HG02763 (cell line): ENCODE measurements at regions not wholly inside any gene's neighbourhood (a gene's known extent, or its start where the extent isn't known, plus 50 kb on each side); places are given as distances from the start of the nearest gene placed in this dataset.

Experiments used
- ATAC-seq: cut with Tn5 transposase; IDR thresholded peaks from one replicate; pipeline ENCODE4 v1.9.1; 2021; ENCODE audit warnings: mild to moderate bottlenecking, moderate library complexity; ENCODE audit not compliant: unreplicated experiment

DNA sequence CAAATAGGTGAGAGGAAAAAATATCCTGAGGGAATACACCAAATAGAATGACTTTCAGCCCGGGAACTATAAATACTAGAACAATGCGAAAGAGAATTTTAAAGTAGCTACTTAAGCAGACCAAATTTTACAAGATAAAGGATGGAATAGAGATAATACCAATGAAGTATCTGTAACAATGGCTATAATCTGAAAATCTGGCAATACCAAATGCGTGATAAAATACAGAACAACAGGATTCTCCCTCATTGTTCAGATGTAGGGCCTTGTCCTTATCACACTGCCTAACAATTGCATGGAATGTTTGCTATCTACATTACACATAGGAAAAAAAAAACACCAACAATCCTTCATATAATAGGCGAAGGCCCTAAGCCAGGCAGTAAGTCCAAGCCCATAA is 815.4 kb upstream of the MDGA2 start:
- no peak for ATAC-seq

DNA sequence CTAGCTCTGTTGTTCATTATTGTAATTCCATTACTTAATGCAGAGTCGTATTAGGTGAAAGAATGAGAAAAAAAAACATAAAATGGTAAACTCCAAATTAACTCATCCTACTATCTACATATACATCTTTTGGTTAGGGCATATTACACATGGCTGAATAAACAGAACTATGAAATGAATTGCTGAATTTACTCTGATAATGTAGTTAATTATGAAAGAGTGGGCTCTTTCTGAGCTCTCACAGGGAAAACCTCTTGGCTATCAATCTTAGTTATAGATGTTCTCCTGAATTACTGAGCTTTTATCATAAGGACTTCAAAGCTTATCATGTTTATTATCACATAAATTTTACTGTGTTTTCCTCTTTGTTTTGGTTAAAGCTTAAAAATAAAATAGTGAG is 798.5 kb upstream of the MDGA2 start:
- no peak for ATAC-seq

DNA sequence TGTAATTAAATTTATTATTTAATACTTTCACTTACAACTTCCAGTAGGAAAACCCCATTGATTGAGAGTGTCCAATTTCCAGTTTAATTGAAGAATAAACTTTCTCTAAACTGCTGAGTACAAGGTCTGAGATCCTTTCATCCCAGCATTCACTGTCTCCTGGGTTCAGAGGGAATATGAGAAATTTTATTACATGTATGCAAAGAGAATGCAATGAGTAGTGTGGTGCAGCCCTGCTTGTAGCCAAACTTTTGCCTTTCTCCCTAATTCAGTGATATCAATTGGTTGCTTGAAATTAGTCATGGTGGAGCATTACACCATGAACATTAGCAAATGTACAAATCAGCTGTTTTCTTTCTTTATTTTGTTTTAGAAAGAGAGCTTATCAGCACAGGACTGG is 780.6 kb upstream of the MDGA2 start:
- ATAC-seq = no peak

DNA sequence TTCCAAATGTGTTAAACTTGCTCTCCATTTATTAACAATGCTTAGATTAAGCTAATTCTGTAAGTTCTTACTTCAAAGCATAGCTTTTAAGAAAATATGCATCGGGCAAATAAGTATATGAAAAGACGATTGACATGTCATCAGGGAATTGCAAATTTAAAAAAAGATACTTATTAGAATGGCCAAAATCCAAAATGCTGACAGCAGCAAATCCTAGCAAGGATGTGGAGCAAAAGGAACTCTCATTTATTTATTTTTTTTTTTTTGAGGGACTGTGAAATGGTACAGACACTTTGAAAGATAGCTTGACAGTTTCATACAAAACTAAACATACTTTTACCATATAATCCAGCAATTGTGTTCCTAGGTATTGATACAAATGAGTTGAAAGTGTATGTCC is 779.5 kb upstream of the MDGA2 start:
- ATAC-seq = no peak

DNA sequence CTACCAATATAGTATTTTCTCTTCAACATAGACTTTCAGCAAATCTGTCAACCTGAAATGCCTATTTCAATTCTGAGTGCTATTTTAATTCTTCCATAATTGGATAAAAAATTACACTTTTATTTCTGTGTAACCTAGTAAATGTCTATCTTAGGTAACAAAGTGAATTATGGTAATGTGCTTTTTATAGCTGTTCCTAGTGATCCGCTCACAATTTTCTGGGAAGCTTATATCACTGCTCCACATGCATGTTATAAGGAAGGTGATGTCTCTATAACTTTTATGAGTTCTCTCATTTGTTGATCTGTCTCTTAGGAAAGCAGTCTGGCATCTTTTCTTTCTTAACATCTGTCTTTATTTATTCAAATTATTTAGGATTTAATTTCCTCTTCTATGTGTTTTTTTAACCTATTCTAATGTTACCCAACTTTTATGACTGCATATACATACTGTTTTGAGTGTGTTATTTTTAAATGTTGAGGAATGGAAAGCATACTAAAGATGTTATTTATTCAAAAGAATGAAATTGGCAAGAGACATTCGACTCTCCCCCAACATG is 777.1 kb upstream of the MDGA2 start:
- ATAC-seq = no peak

DNA sequence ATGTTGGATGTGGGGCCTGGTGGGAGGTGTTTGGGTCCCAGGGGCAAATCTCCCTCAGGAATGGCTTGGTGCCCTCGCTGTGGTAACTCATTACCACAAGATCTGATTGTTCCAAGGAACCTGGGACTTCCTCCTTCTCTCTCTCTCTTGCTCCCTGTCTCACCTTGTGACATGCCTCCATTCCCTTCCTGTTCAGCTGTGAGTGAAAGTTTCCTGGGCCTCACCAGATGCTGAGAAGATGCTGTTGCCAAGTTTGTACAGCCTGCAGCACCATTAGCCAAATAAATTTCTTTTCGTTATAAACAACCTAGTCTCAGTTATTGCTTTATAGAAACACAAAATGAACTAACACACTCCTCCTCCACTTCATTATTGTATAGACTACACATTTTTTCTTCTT is 759.8 kb upstream of the MDGA2 start:
- ATAC-seq = no peak

DNA sequence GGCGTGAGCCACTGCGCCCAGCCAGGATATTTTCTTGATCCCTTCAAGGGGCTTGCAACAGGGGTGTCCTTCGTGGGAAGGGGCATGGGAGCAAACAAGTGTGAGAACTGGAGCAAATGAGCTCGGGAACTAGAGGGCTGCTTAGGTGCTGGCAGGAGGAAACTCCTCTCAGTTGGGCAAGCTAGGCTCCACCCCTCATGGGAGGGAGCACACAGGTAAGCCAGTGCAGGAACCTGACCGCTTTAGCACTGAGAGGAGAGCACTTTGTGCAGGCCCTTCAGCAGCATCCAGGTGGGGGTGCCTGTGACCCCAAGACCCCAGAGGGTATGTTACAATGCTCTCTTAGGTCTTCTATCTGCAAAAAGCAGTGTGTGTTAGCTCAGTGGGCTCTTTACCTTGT is 755.4 kb upstream of the MDGA2 start:
- no peak for ATAC-seq

DNA sequence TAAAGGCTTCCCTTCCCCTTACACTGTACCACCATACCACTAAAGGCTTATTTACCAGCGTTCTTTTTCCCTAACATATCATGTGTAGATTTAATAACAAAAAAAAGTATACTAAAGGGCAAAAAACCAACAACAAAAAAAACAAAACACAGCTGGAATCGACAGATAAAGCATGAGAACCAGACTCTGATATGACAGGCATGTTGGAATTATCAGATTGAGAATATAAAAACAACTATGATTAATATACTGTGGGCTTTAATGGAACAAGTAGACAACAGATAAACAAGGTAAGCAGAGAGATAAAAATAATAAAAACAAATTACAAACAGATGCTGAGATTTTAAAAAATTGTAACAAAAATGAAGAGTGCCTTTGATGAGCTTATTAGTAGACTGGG is 754.1 kb upstream of the MDGA2 start:
- no peak for ATAC-seq

DNA sequence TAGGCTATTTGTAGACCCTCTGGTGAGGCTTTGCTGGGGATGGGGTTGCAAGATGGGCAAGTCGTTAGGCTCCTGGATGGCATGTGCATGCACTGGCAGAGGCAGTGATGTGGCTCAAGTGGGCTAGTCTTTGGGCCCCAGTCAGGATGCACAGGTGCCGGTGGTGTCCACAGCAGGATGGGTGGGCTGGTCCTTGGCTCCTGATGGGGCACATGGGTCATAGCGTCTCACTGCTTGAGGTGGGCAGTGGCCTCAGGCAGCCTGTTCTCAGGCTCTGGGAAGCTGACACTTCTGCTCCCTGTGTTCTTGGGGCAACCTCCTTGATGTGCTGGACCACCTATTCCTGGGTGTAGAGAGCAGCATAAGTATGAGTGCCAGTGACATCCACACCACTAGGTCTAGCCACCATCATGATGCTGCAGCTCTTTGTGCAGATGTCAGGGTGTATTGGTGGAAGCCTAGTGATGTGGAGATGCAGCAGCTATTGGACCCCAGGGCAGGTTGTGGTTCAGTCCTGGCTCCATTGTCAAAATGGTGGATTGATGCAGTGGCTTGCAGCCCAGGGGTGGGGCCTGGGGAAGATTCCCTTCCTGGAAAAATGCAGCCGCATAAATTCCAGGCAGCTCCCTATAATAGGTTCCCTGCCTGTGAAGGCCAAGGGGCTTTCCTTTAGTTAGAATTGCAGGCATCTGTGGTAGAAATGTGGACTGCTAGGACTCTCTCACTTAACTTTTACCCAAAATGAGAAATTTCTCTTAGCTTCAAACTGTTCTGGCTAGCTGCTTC is 742.5 kb upstream of the MDGA2 start:
- ATAC-seq = no peak

DNA sequence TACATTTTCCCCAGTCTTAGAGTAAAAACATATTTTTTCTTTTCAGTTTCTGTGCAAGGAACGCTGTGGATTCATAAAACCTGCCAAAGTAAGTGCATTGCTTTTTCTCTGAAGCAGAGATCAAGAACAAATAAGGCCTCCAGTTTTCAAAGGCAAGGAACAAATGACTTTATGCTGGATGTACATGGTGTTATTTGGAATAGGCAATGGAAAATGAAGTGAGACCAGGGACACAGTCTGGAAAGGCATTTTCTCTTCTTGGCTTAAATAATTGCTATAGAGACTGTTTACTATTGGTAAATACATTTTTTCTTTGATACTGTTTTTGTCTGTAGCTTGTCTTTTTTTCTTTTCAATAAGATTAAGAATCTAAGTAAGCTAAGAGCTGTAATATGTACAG is 725.9 kb upstream of the MDGA2 start:
- no peak for ATAC-seq

DNA sequence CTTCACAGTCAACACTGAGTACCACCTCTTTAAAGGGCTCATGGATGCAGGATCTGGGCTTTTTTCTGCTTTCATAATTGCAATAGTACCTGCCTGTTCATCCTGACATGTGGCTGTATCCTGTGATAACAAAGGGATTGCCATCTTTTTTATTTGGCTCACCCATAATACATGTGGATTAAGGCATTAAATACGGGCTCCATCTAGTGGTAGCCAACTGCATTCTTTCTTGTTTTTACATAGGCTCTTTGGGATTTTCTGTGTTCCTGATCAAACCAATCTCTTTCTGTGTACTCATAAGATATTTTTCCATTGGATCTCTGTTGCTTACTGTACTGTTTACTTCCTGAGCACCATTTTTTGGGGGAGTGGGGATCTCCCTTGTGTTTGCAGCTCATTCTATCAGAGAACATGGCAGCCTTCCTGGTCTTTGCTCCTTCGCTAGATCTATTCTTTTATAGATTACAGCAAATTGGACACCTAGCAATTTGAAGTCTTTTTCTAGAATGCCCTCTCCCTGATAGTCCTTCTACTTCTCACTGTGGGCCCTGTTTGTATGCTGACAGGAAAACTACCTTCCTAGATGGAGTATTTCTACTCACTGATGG is 723.4 kb upstream of the MDGA2 start:
- ATAC-seq = no peak

DNA sequence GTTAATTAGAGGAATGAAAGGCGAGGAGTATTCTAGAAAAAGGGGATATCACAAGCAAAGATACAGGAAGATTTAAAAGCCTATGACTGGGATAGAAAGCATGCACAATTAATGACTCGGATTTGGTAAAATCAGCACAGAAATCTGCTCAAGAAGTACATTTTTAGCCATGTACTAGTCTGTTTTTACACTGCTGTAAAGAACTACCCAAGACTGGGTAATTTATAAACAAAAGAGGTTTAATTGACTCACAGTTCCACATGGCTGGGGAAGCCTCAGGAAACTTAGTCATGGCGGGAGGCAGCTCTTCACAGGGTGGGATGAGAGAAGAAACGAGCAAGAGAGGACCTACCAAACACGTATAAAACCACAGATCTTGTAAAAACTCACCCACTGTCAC is 716.3 kb upstream of the MDGA2 start:
- no peak for ATAC-seq

DNA sequence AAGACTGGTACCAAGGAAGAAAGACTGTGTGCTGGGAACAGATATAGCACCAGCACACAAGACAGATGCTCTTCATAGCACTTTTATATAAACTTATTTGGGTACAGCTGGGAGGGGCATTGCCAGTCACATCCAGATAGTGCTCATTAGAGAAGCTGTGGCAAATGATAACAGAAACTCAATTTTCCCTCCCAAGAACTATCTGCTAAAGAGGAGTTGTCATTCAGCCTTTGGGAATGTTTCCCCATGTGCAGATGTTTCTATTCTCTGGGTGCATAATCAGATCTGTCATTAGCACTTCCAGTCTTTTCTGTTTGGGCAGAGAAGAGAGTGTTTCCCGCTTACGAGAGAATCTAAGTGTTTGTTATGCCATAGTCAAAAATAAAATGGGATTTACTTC is 714.9 kb upstream of the MDGA2 start:
- ATAC-seq = no peak

DNA sequence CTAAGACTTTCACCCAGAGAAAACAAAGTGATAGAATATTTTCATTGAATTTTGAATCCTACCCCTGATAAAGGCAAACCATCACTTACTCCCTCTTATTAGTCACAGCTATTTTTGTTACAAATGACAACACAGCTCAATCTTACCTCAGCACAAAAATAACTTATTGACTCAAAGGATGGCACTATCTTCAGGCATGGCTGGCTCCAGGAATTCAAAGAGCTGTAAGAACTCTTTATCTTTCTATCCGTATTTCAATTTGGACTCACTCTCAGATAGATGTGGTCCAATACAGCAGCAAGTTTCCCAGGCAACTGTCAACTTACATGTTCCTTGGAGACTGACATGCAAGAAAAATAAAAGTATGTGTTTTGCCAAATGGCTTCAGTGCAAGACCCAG is 709.4 kb upstream of the MDGA2 start:
- ATAC-seq = no peak

DNA sequence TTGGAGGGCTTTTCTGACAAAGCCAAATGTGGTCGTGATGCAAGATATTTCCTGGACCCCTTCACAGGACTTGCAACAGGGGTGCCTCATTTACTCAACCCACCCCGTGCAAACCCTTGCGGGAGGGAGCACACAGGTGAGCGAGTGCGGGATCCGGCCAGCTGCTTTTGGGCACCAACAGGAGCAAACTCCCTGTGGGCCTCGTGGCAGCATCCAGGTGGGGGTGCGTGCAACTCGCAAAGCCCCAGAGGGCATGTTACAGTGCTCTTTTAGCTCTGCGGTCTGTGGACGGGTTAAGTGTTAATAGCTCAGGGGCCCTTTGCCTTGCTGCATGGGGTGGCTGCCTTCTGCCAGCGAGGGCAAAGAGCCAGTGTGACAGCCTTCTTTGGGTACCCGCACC is 707.6 kb upstream of the MDGA2 start:
- no peak for ATAC-seq

DNA sequence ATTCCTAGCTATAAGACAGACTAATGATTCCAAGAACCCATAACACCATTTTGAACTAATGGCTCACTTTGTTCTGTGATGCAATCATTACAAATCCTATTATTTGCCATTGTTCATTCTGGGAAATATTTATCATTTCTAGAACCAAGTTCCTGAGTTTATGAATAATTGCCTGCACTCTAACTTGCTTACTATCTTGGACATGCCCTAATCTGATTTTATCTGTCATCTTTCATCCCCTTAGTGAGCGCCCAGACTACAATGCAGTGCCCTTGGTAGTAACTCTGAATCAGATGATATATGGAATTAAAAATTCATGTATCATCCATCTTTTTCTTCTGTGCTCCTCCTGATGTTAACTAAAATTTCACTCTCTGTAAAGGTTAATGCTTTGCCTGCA is 703.1 kb upstream of the MDGA2 start:
- no peak for ATAC-seq

DNA sequence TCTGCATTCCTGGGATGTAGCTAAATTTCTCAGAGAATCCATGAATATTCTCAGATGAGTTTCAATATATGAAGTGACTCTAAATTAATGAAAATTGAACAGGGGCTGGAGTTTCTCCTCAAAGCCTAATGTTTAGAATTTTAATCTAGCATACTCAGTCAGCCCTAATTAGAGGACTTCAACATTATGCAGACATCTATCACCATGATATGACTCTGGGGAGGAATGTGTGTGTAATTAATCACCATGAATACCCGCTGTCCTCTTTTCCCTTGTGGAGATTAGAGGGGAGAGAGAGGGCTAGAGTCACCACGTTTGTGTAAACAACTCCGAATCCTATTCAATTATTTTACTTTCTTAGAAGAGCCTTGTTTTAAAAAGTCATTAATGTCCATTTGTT is 698.6 kb upstream of the MDGA2 start:
- no peak for ATAC-seq

DNA sequence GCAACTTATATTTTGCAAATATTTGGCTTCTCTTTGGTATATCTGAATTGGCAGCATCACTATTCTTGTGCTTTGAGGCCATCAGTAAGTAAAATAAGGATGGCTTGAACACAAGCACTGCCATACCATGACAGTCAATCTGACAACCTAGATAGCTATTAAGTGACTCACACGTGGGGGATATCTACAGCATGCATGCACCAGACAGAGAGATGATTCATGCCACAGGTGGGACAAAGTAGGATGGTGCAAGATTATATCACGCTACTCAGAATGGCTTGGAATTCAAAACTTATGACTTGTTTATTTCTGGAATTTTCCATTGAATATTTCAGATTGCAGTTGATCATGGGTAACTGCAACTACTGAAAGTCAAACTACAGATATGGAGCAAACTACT is 675.6 kb upstream of the MDGA2 start:
- ATAC-seq = no peak

DNA sequence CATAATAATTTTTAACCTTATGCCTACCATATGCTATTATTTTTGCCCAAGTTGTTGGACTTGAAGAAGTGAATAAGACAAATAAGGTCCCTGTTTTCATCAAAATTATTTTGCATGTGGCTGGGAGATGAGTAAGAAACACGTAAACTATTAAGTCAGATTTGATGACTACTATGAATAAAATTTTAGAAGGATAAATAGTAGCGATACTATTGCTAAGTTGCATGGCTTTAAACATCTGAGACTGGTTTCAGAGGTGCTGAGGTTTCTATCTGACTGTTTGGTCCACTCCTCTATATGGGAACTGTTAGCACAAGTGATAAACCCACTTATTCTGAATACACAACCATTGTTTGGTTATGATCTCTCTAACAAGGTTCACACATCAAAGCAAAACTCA is 674.3 kb upstream of the MDGA2 start:
- ATAC-seq = no peak

DNA sequence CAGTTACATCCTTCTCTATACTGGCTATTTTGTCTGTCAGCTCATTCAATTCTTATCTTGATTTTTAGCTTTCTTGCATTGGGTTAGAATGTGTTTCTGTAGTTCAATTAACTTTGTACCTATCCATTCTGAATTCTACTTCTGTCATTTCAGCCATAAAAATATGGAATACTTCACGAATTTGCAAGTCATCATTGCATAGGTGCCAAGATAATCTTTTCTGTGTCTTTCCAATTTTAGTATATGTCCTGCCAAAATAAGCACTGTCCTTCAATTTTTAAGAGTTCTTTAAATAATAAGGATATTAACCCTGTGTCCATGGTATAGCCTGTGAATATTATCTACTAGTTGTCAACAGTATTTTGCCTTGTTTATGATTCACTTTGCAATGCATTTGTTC is 665.7 kb upstream of the MDGA2 start:
- no peak for ATAC-seq

DNA sequence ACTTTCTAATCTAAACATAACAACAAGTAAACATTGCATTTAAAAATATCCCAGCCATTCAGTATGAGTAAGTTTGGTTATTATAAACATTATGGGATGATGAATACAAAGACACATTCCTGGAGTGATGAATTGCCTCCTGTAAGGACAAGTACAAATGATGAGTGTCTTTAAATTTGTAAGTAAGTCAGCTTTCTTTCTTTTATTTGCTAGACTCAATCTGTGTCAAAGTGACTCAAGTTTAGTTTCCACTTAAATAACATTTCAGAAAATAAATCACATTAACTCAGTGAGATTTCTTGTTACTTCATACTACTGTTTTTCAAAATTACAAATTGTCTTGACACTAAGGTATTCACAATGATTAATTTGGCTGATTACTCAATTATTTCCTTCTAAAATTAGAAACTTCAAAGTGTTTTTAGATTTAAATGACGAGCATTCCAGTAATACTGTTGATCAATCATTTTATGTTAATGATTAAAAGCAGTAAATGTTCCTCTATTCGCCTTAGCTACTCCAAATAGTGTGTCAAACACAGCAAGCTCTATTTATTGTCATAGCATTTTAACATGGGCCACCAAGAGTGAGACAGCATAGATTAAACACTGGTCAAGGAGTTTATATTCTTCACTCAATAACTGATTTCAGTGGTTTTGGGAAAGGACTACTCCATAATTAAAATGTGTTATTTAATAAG is 658.0 kb upstream of the MDGA2 start:
- ATAC-seq = no peak

DNA sequence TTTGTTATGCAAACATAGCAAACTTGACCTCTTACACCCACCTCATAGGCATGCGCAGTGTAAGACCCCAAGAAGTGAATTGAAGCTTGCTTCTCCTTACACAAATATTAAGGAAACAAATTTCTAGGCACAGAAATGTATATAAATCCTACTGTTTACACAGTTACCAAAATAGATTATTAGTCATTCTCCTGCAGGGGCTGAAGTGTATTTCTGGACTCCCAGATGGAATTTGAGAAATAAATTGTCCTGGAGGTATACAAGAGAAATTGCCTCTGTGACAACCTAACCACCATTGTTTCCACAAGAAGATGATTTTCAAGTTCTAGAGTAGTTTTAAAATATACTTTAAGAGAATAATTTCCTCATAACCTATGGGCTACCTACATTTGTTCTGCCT is 656.0 kb upstream of the MDGA2 start:
- ATAC-seq = no peak
